ENCODE measurements at regions not wholly inside any gene's neighbourhood (a gene's known extent, or its start where the extent isn't known, plus 50 kb on each side); places are given as distances from the start of the nearest gene placed in this dataset.

GRCh38 chr19:30223866-30224688 is 148.1 kb upstream of the ZNF536 start:
- H3F3A ChIP-seq (ENCODE audit: insufficient read depth, low read depth) = no peaks in the 10 kb centered on the region
- H3K4me2 ChIP-seq = no peak overlapping the region
- intact Hi-C loops (cut with micrococcal nuclease; ENCODE audit: unreplicated experiment) = no loop called here
- H3K9me2 ChIP-seq (ENCODE audit: insufficient read depth) = no peaks in the 10 kb centered on the region
- no TSS peak for BruUV-seq (replicated peaks)
- H3K27me3 ChIP-seq (ENCODE audit: insufficient read depth, low read depth) = peaks cover 15% of the 10 kb centered on the region; the same call in 1 of the 2 replicates
- no peaks in the 10 kb centered on the region for H3K36me3 ChIP-seq (ENCODE audit: low read depth)
- no peaks in the 10 kb centered on the region for H4K20me1 ChIP-seq (ENCODE audit: insufficient read depth)
- no peaks in the 10 kb centered on the region for H3K9me3 ChIP-seq (ENCODE audit: insufficient read depth, low read depth)
- no peak for DNase-seq
- H3K79me2 ChIP-seq (ENCODE audit: low read depth) = no peaks in the 10 kb centered on the region
- H3K4me3 ChIP-seq = no peak overlapping the region
- H3K27ac ChIP-seq = no peak overlapping the region
- TF ChIP-seq EZH2 (IDR thresholded peaks at IDR 0.05; ENCODE audit: low read depth) (no peak), CTCF (conservative IDR thresholded peaks at IDR 0.05) (no peak)
- H3K4me1 ChIP-seq (replicated peaks; ENCODE audit: insufficient read depth) = no peaks in the 10 kb centered on the region
- CTCF ChIA-PET = no interaction called here
- POLR2A ChIA-PET (ENCODE audit: unreplicated experiment) = no interaction called here
- H2AFZ ChIP-seq = no peak overlapping the region

- H3K4me2 ChIP-seq = no peak overlapping the region
Observed at GRCh38 chr19:30224689-30225606, 147.2 kb upstream of the ZNF536 start.

More at GRCh38 chr19:30224689-30225606, 147.2 kb upstream of the ZNF536 start:
- intact Hi-C loops (cut with micrococcal nuclease; ENCODE audit: unreplicated experiment) = no loop called here
- TF ChIP-seq EZH2 (IDR thresholded peaks at IDR 0.05; ENCODE audit: low read depth) = no peak
- TF ChIP-seq CTCF (conservative IDR thresholded peaks at IDR 0.05) = no peak
- no peaks in the 10 kb centered on the region for H3F3A ChIP-seq (ENCODE audit: insufficient read depth, low read depth)
- no peak overlapping the region for H3K27ac ChIP-seq
- H3K36me3 ChIP-seq (ENCODE audit: low read depth) = no peaks in the 10 kb centered on the region
- H3K9me2 ChIP-seq (ENCODE audit: insufficient read depth) = no peaks in the 10 kb centered on the region
- H3K4me1 ChIP-seq (replicated peaks; ENCODE audit: insufficient read depth) = no peaks in the 10 kb centered on the region
- no peaks in the 10 kb centered on the region for H3K9me3 ChIP-seq (ENCODE audit: insufficient read depth, low read depth)
- ChIA-PET CTCF (no interaction called here), POLR2A (ENCODE audit: unreplicated experiment) (no interaction called here)
- DNase-seq = no peak
- no TSS peak for BruUV-seq (replicated peaks)
- peaks cover 23% of the 10 kb centered on the region; the same call in 1 of the 2 replicates for H3K27me3 ChIP-seq (ENCODE audit: insufficient read depth, low read depth)
- no peak overlapping the region for H3K4me3 ChIP-seq
- no peak overlapping the region for H2AFZ ChIP-seq
- no peaks in the 10 kb centered on the region for H3K79me2 ChIP-seq (ENCODE audit: low read depth)
- H4K20me1 ChIP-seq (ENCODE audit: insufficient read depth) = no peaks in the 10 kb centered on the region
